GM06990 (cell line): ENCODE measurements at regions not wholly inside any gene's neighbourhood (a gene's known extent, or its start where the extent isn't known, plus 50 kb on each side); places are given as distances from the start of the nearest gene placed in this dataset.

ENCODE experiments used
- DNase-seq: peaks from one replicate; pipeline ENCODE4 v3.0.0-alpha.2; 2011; ENCODE audit not compliant: insufficient read length; ENCODE audit errors: extremely low read depth
- H3K27me3 ChIP-seq: replicated peaks from 2 replicates; pipeline ENCODE4 v1.6.0; 2011; ENCODE audit warnings: low read length; ENCODE audit not compliant: control insufficient read depth, insufficient read depth
- H3K36me3 ChIP-seq: 2 replicates; pipeline ENCODE4 v1.5.1; 2011; ENCODE audit warnings: low read length; ENCODE audit not compliant: control insufficient read depth, insufficient read depth
- H3K4me3 ChIP-seq: replicated peaks from 2 replicates; pipeline ENCODE4 v1.5.1; 2011; ENCODE audit warnings: low read depth, mild to moderate bottlenecking, control low read depth, low read length
- CTCF ChIP-seq: IDR thresholded peaks from 2 replicates; pipeline ENCODE4 v1.5.1; 2011; ENCODE audit warnings: low read length, control low read depth, mild to moderate bottlenecking, inconsistent platforms; ENCODE audit not compliant: insufficient read depth, poor library complexity, severe bottlenecking

GRCh38 chr20:48382304-48382703, 445.5 kb downstream of the PREX1 start:
- no peak for TF ChIP-seq CTCF
- Histone ChIP-seq H3K36me3 (no peaks in the 10 kb centered on the region), H3K4me3 (no peak overlapping the region), H3K27me3 (no peaks in the 10 kb centered on the region)
- DNase-seq, result no peak

GRCh38 chr20:48381353-48382120, 446.3 kb downstream of the PREX1 start:
- H3K27me3 ChIP-seq, result no peaks in the 10 kb centered on the region
- TF ChIP-seq CTCF, result no peak
- H3K36me3 ChIP-seq, result no peaks in the 10 kb centered on the region
- no peak for DNase-seq
- H3K4me3 ChIP-seq, result no peak overlapping the region

GRCh38 chr20:48380661-48381060, 447.1 kb downstream of the PREX1 start:
- no peaks in the 10 kb centered on the region for H3K36me3 ChIP-seq
- no peak for TF ChIP-seq CTCF
- no peak overlapping the region for H3K4me3 ChIP-seq
- DNase-seq, result no peak
- H3K27me3 ChIP-seq, result no peaks in the 10 kb centered on the region

GRCh38 chr20:48378976-48379675, 448.7 kb downstream of the PREX1 start:
- TF ChIP-seq CTCF, result no peak
- no peaks in the 10 kb centered on the region for H3K36me3 ChIP-seq
- H3K4me3 ChIP-seq, result no peak overlapping the region
- no peaks in the 10 kb centered on the region for H3K27me3 ChIP-seq
- DNase-seq, result no peak

GRCh38 chr20:48377940-48378339, 449.9 kb downstream of the PREX1 start:
- TF ChIP-seq CTCF, result no peak
- DNase-seq, result no peak
- no peaks in the 10 kb centered on the region for H3K36me3 ChIP-seq
- no peaks in the 10 kb centered on the region for H3K27me3 ChIP-seq
- H3K4me3 ChIP-seq, result no peak overlapping the region
